GM18517 (cell line): ENCODE measurements at regions not wholly inside any gene's neighbourhood (a gene's known extent, or its start where the extent isn't known, plus 50 kb on each side); places are given as distances from the start of the nearest gene placed in this dataset.

Experiments used
- ATAC-seq: cut with Tn5 transposase; IDR thresholded peaks from one replicate; pipeline ENCODE4 v1.9.1; 2021; ENCODE audit warnings: mild to moderate bottlenecking, moderate library complexity; ENCODE audit not compliant: unreplicated experiment

DNA sequence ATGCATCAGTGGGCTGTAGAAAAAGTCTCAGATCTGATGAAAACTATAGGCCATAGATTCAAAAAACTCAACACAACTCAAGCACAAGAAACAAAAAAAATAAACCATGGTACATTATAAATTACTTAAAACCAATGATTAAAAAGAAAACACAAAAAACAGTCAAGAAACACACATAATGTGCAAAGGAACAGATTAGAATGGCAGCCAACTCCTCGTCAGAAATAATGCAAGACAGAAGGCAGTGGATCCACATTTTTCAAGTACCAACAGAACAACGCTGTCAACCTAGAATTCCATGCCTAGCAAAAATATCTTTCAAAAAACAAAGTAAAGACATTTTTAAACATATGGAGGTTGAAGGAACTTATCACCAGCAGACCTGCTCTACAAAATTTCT lies 69.7 kb downstream of the PSMB1 start:
- ATAC-seq, result no peak

GRCh38 chr6:170480050-170480692 lies 72.9 kb downstream of the PSMB1 start:
- no peak for ATAC-seq

DNA sequence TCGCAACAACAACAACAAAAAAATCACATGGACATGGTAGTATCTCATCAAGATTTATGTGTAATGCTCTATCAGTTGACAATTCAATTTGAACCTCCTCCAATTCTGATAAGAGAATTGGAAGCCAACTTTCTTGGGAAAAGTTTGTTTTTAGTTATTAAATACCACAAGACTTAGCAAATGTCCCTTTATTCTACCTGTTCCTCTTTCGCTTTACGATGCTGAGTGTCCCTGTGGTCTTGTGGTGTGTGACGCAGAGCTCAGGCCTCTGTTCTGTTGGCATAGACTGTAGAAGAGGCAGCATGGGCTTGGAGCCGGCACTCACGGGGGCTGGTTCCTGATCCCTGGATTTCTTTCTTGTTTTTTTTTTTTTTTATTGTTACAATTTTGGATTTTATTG lies 76.7 kb downstream of the PSMB1 start:
- no peak for ATAC-seq

DNA sequence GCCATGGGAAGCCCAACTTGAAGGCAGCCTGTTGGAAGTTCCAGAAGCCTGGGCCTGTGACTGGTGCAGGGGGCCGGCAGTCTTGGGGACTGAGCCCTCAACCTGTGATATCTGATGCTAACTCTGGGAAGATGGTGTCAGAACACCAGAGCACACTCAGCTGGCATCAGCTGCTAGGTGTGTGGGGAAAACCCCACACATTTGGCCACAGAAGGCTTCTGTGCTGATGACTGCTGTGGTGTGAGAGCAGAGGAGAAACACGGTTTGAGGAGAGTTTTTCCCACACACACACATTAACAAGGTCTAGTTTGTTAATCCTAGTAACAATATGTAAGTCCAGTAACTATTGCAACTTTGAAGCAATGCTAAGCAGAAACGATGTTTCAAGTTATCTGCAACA lies 78.0 kb downstream of the PSMB1 start:
- ATAC-seq, result no peak

DNA sequence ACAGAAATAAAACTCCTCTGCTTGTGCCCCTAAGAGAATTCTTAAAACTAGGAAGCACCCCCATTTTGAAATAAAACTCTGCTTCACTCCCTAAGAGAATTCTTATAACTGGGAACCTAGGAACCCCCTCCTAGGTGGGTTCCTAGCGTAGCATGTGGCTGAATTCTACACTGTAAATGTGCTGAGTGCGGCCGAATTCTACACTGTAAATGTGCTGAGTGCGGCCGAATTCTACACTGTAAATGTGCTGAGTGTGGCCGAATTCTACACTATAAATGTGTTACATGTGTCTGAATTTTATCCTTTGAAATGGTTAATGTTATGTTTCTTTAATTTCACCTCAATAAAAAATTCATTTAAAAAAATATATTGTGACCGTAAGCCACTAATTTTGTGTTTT lies 79.3 kb downstream of the PSMB1 start:
- ATAC-seq, result no peak

DNA sequence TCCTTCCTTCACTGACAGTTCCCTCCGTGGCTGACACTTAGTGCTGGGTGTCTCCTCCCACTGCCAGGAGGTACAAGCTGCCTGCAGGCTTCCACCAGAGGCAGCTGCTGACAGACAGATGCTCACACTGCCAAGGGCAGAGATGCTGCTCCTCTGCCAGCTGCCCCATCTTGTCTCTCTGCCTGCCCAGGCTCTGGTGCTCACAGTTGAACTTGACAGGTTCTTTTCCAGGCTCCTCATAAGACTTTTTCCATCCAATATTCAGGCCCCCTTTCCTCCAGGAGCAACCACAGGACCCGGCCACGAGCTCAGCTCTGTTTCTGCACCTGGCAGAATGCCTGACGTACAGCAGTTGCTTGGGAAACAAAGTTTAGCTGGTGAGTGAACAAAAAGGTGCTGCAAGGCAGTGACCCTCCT lies 79.8 kb downstream of the PSMB1 start:
- no peak for ATAC-seq

- ATAC-seq, result no peak
Measured at GRCh38 chr6:170471491-170471890, 81.6 kb downstream of the PSMB1 start.

- ATAC-seq, result no peak
Measured at GRCh38 chr6:170470734-170471133, 82.4 kb downstream of the PSMB1 start.

GRCh38 chr6:170464524-170464979 lies 88.6 kb downstream of the PSMB1 start:
- ATAC-seq, result no peak

GRCh38 chr6:170464080-170464479 lies 89.0 kb downstream of the PSMB1 start:
- ATAC-seq, result no peak

- no peak for ATAC-seq
Measured at GRCh38 chr6:170463101-170463721, 89.9 kb downstream of the PSMB1 start.

- ATAC-seq, result no peak
Measured at GRCh38 chr6:170462366-170463020, 90.6 kb downstream of the PSMB1 start.

- no peak for ATAC-seq
Measured at GRCh38 chr6:170461556-170462365, 91.3 kb downstream of the PSMB1 start.

DNA sequence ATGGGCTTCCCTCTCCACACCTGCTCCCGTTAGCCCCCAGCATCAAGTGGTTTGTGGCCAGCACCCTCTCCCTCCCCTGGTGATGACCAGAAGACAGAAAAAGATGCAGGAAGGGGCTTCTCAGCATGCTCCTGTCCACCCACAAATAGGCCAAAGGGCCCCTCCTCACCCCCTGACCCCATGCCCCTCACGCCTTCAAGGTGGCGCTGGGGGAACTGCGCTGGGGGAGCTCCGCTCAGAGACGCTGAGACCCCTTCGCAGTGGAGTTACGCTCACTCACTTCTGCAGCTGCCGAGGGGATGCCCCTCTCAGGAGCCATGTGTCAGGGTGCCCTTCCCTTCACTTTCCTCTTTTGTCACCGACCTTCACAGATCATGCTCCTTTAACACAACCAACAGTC lies 92.0 kb downstream of the PSMB1 start:
- no peak for ATAC-seq

DNA sequence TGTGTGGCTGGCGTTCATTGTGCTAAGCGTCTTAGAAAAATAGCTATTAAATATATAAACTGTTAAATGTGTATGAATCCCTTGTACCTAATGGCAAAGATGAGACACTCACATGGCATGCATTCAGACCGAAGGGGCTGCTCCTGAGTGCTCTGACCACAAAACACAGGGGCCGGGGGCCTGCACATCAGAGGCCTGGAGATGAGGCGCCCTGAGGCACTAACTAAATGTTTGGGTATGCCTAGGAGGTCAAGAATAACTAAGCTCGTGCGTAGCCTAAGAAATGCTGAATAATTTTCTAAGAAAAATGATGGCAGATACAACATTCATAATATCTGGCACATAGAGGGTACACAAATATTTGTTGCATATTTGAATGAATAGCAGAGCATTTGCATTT lies 92.5 kb downstream of the PSMB1 start:
- no peak for ATAC-seq

DNA sequence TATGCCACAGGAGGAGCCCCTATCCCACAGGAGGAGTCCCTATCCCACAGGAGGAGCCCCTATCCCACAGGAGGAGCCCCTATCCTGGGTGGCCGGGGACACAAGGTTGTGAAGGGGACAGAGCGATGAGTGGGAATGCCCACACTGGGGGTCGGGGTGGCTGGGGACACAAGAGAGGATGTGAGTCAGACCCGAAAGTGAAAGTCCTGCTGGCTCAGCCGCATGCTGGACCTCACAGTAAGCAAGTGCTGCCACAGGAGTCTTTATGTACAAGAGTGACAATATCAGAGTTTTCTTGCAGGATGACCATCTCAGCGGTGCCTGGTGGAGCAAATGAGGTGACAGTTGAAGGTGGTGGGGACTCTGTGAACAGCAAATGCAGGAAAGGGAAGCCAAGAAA lies 93.7 kb downstream of the PSMB1 start:
- ATAC-seq, result peak; percentile 74

GRCh38 chr6:170456886-170457698 lies 96.0 kb downstream of the PSMB1 start:
- ATAC-seq, result no peak
